ENCODE measurements at regions not wholly inside any gene's neighbourhood (a gene's known extent, or its start where the extent isn't known, plus 50 kb on each side); places are given as distances from the start of the nearest gene placed in this dataset.
"Not testable (repeated sequence)": the region's sequence is repeated elsewhere in the genome, so short reads cannot be mapped to it uniquely, and the experiment has no call there.

DNA sequence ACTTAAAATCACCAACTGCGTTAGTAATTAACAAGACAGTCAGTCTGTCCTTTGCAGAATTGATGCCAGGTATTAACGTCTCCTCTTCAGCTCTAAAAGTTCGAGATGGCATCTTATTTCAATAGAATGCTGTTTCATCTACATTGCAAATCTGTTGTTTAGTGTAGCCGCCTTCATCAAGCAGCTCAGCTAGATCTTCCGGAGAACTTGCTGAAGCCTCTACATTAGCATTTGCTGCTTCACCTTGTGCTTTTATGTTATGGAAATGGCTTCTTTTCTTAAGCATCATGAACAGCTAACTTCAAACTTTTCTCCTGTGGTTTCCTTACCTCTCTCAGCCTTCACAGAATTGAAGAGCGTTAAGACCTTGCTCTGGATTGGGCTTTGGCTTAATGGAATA is 95.5 kb upstream of the FAM20C start:
- no peak for DNase-seq (ENCODE audit: low spot score)

GRCh38 chr7:97310-97841 is 95.0 kb upstream of the FAM20C start:
- DNase-seq (ENCODE audit: low spot score), result no peak

DNA sequence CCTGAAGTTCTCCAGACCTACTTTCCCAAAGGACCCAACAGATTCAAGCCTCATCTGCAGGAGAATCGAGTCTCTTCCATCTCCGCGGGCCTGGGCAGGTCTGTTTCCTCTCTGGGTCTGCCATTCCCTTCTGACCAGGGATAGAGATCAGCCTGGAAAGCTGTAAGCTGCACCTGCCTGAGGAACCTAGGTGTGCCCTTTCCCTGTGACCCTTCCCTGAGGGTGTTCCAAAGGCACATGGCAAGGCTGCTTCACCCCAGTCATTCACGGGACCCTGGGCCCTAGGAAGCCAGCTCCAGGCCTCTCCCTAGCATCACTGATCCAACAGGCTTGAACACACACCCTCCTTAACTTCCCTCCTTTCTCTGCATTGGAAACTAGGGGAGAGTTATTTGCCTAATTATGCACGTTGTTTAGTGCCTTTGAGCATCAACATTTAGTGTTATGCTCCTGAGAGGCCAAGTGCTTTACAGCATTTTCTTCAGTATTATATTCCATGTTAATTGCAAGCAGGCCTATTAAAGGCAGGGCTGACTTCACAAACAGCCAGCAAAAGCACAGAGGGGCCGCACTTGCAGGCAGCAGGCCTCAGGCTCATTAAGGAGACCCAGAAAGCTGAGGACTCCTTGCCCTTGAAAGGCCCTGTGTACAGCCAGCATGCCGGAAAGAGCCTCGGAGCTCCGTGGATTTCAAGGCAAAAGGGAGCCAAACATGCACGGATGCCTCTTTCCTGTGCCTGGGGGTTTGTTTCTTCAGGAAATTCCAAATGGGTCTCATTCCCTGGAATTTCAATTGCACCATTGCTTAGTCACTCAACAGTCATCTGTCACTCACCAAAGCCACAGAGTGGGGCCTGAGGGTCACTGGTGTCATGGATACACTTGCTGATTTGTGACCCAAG is 91.0 kb upstream of the FAM20C start:
- DNase-seq (ENCODE audit: low spot score), result no peak

DNA sequence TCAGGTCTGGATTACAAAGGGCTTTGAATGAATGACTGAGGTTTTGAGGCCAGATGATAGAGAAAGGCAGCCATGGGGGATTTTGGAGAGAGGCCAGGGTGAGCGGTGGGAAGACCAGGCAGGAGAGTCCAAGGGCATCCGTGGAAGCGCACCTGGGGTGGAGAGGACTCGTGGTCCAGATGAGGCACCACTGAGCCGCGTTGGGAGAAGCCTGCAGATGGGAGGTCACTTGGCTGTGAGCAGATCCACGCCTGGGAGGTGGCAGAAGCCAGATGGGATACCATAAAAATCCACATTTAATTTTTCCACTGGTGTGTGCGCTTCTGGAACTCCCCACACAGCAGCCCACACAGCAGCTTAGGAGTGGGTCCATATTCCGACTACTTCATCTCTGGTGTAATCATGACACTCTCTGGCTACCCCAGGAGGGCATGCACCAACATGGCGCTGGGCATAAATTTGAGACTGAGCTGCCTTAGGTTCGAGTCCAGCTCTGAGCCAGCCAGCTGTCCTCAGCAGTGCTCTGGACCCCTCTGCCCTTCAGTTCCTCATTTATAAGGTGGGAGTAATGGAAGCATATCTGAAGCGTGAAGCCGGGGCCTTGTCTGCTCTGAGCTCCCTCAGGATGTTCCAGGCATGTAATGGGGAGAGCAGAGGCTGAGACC is 90.2 kb upstream of the FAM20C start:
- no peak for DNase-seq (ENCODE audit: low spot score)

DNA sequence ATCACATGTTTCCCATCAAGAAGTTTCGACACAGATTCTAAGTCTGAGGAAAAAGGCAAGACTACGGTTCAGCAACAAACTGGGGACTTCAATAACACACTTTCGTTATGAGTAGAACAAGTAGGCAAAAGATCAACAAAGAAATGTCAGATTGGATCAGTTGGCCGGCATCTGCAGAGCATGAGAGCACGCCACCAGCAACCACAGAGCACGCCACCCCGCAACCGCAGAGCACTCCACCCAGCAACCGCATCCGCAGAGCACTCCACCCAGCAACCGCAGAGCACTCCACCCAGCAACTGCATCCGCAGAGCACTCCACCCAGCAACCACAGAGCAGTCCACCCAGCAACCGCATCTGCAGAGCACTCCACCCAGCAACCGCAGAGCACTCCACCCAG is 89.7 kb upstream of the FAM20C start:
- no peak for DNase-seq (ENCODE audit: low spot score)

DNA sequence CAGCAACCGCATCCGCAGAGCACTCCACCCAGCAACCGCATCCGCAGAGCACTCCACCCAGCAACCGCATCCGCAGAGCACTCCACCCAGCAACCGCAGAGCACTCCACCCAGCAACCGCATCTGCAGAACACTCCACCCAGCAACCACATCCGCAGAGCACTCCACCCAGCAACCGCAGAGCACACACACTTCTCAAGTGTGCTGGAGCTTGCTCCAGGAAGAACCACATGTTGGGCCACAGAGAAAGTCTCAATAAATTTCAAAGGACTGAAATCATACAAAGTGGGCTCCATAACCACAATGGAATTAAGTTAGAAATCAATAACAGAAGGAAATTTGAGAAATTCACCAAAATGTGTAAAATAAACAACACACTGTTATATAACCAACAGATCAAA is 88.4 kb upstream of the FAM20C start:
- DNase-seq (ENCODE audit: low spot score), result not testable (repeated sequence)

DNA sequence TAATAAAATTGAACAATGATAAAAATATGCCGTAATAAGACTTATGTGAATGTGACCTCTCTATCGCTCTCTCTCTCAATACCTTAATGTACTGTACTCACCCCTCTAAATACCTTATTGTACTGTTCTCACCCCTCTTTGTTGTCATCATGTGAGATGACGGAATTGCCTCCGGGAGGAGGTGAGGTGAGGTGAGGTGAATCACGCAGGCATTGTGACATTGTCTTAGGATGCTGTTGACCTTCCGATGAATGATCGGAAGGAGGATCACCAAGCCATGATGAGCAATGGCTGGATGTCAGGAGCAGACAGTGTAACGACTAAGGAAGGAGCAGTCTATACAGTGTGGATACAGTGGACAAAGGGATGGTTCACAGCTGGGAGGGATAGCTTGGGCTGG is 87.4 kb upstream of the FAM20C start:
- DNase-seq (ENCODE audit: low spot score), result no peak

DNA sequence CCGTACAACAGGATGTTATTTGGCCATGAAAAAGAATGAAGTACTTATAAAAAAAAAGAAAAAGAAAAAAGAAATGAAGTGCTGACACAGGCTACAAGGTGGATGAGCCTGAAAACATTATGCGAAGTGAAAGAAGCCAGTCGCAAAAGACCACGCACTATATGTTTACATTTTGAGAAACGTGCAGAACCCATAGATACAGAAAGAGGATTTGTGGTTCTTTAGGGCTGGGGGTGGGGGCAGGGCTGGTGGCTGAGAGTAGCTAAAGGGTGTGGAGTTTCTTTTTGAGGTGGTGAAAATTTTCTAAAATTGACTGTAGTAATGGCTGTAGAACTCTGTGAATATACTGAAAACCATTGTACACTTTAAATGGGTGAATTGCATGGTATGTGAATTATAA is 86.0 kb upstream of the FAM20C start:
- no peak for DNase-seq (ENCODE audit: low spot score)

DNA sequence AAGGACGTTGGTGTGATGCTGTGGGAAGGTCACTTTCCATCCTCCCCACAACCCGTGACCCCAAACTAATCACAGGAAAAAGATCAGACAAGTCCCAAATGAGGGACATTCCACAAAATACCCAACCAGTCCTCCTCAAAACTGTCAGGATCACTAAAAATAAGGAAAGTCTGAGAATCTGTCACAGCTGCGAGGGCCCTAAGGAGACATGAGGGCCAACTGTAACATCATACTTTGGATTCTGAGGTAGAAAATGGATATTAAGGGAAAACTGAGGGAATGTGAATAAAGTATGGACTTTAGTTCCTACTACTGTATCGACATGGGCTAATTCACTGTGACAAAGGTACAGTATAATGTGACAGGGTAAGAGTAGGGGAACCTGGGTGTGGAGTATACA is 85.1 kb upstream of the FAM20C start:
- no peak for DNase-seq (ENCODE audit: low spot score)

DNA sequence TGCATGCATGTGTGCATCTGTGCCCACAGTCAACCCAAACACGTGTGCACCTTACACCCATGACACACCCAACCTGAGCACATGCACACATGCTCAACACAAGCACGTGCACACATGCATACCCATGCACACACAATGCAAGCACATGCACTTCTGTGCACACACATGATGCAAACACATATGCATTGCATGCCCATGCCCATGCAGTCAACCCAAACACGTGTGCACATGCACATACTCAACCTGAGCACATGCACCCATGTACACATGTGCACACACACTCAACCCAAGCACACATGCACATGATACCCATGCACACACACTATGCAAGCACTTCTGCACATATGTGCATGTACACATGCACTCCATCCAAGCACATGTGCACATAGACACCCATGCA is 84.5 kb upstream of the FAM20C start:
- DNase-seq (ENCODE audit: low spot score), result no peak

GRCh38 chr7:109094-109493 is 83.3 kb upstream of the FAM20C start:
- DNase-seq (ENCODE audit: low spot score), result no peak

DNA sequence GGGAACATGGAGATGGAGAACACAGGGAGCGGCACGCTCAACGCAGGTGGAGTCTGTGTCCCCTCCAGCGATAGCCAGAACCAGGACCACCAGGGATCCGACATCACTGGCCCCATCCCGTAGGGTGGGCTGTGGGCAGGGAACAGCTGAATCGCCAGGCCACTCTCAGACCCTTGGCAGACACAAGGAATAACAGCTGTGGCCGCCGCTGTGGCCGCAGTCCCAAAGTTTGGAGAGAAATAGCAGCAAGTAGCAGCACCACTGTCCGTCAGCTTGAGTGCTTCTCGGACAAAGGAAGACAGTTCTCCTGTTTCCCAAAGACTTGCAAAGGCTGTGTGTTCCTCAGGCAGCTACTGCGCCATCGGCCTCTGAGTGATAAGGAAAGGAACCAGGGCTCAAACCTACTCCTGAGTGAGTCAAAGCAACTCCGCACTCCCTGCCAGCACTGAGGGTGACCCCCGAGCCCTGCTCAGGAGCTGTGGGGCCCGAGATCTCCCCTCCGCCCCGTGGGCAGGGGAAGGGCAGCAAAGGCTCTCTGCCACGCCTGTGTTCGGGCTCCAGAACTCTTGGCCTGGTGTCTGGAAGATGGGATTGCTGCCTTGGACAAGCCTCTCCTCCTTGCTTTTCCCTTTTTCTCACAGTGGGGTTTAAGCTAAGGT is 82.3 kb upstream of the FAM20C start:
- DNase-seq (ENCODE audit: low spot score), result no peak

- DNase-seq (ENCODE audit: low spot score), result no peak
These were observed 81.7 kb upstream of the FAM20C start for GRCh38 chr7:110557-111232.

GRCh38 chr7:111591-111990 is 80.8 kb upstream of the FAM20C start:
- no peak for DNase-seq (ENCODE audit: low spot score)

DNA sequence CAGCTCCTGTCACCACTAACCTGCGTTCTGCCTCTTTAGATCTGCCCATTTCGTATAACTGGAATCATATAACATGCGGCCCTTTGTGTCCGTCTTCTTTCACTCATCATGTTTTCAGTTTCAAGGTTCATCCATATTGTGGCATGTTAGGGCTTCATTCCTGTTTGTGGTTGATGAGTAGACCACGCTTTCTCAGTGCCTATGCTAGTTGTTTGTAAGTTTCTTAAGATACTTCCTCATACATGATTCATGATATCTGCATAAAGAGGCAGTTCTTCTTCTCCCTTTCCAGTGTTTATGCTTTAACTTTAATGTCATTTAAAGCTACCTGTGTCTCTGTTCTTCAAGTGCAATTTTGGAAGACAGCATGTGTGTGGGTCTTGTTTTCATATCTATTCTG is 79.5 kb upstream of the FAM20C start:
- DNase-seq (ENCODE audit: low spot score), result no peak

DNA sequence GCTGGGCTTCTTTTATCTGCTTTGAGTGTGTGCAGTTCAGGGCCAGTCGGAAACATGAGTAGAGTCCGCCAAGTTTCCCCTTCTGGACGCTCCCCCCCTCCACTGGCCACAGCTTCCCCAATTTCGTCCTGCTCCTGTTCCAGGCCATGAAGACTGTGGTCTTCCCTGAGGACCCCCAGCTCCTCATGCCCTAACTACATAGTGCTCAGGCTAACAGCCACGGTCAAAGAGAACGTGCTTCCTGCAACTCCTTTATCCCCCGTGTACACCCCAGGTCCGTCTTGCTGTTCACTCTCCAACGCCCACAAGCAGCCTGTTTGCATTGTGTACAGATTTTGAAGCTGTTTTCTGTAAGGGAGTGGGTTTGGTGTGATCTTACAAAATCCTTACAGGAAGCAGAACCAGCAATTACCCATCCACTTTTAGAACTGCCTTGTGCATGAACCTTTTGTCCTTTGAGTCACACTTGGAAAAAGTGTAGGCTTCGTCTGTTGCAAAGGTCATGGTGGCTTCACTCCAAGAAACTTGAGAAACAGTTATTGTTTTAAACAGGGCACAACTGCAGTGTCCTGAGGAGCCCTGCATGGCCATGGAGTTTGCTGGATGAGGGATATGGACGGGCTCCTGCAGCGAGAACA is 77.0 kb upstream of the FAM20C start:
- DNase-seq (ENCODE audit: low spot score), result no peak

- DNase-seq (ENCODE audit: low spot score), result no peak
These were observed 76.0 kb upstream of the FAM20C start for GRCh38 chr7:116188-116981.

DNA sequence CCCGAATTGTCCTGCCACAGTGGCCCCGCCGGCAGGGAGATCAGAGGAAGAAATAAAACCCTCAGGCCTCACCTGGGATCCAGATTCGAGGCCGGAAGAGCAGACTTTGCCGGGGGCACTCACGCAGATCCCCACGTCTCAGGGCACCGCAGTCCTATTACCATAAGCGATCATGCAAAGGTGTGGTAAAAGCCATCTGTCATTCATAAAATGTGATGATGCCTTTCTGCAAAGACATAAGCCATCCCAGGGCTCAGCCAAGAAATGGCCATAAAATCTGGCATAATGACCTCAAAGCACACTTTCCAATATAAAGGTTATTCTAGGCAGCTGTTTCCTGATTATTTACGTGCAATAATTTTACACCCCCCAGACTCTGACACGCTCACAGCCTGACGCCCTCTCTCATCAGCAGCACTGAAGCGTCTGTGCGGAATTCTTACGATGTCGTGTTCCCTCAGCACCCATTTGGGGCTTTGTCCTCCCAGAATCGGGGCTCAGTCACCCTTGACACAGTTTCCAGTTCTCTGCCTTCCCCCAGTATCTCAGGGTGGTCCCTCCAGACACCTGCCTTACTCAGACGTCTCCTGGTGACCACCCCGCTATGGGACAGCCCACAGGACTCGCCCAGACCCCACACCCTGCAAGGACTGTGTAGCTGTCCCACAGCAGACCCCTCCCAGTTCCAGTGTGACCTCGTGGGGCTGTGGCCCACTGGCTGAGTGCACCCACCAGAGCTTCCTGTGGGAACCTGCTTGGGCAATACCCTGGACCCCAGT is 74.3 kb upstream of the FAM20C start:
- no peak for DNase-seq (ENCODE audit: low spot score)

GRCh38 chr7:118615-119391 is 73.6 kb upstream of the FAM20C start:
- no peak for DNase-seq (ENCODE audit: low spot score)

Data from HT-29 (cell line).